Vagina (tissue), 2 donors: ENCODE measurements at regions not wholly inside any gene's neighbourhood (a gene's known extent, or its start where the extent isn't known, plus 50 kb on each side); places are given as distances from the start of the nearest gene placed in this dataset.

Experiments
- POLR2A ChIP-seq, 2 donors: fragments of 450-650 bp; IDR thresholded peaks; one replicate each; pipeline ENCODE4 v1.6.1; 2017; ENCODE audit warnings: antibody characterized with exemption in 2 of 2, mild to moderate bottlenecking in 2 of 2, moderate library complexity in 2 of 2
- TF ChIP-seq, protein P1 (sequence below), 3 experiments: fragments of 450-650 bp in 2 of 3; fragments of 200-600 bp in 1 of 3; sonication (generic) in 1 of 3; IDR thresholded peaks; one replicate each; pipeline ENCODE4 v1.5.1; 2017 to 2019; ENCODE audit warnings: antibody characterized with exemption in 3 of 3, mild to moderate bottlenecking in 2 of 3, moderate library complexity in 2 of 3

DNA sequence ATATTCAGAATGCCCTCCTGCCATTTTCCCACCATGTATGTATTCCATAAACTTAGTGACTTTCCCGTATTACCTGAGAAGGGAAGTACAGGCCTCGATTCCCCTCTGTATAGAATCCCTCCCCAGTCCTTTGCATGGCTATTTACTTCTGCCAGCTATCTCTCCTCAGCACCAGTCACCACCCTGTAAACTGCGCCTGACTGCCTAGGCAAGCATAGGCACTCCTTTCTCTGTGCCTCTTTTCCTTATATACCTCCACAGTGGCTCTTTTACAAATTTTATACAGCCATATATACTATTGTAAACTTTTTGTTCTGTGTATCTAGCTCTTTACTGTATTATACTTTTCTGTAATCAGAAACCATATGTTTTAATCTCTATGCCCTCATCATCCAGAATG is 130.9 kb upstream of the TET2 start:
- TF ChIP-seq, protein P1, sequence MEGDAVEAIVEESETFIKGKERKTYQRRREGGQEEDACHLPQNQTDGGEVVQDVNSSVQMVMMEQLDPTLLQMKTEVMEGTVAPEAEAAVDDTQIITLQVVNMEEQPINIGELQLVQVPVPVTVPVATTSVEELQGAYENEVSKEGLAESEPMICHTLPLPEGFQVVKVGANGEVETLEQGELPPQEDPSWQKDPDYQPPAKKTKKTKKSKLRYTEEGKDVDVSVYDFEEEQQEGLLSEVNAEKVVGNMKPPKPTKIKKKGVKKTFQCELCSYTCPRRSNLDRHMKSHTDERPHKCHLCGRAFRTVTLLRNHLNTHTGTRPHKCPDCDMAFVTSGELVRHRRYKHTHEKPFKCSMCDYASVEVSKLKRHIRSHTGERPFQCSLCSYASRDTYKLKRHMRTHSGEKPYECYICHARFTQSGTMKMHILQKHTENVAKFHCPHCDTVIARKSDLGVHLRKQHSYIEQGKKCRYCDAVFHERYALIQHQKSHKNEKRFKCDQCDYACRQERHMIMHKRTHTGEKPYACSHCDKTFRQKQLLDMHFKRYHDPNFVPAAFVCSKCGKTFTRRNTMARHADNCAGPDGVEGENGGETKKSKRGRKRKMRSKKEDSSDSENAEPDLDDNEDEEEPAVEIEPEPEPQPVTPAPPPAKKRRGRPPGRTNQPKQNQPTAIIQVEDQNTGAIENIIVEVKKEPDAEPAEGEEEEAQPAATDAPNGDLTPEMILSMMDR (IDR thresholded peaks at IDR 0.05) = no peak
- TF ChIP-seq POLR2A (IDR thresholded peaks at IDR 0.05) = no peak
